ENCODE measurements at regions not wholly inside any gene's neighbourhood (a gene's known extent, or its start where the extent isn't known, plus 50 kb on each side); places are given as distances from the start of the nearest gene placed in this dataset.

- no peak for DNase-seq
Observed at GRCh38 chr5:164941132-164941531, 1435.7 kb downstream of the MAT2B start.

DNA sequence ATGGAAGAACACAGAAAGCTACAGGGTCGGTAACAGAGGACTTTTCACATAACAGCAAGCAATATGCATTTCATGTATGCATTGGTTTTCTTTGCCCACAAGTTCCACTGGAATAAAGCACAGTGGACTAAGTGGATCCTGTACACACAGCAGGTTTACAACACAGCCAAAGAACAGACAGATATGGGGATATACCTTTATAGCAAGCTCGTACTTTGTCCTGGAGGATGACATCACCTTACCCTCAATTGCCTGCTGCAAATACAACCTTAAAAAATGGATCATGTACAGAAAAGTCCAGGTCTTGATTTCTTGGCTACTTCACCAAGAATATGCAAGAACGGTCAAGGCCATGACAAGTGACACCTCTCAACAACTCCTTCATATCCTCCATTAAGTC, 1445.5 kb downstream of the MAT2B start:
- DNase-seq: no peak

- no peak for DNase-seq
Observed at GRCh38 chr5:164951570-164951969, 1446.2 kb downstream of the MAT2B start.

DNA sequence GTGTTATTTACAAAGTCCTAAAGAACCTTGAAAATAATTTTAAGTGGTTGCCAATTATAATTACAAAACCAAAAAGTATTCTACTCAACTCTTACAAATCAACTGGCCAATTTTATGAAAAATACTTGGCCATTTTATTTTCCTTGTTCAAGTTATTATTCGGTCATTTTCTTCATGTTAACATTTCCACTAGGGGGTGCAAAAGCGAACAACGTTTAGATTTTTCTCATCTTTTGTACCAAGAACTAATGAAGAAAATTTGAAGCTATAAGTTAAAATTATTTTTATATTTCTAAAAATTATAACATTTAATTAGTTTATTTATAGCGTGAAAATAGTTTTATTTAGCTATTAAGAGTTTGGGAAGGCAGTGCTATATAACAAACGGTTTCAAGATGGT, 1453.3 kb downstream of the MAT2B start:
- DNase-seq: no peak

DNA sequence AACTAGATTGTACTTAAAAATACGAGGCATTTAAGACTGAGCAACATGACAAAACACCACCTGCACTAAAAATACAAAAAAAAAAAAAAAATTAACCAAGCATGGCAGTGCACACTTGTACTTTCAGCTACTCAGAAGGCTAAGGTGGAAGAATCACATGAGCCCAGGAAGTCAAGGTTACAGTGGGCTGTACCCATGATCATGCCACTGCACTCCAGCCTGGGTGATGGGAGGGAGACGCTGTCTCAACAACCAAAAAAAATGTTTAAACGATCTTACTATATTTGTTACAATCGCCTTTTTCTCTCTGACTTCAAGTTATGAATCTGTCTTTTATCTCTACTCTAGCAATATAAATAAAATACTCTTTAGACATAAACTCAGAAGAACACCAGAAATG, 1454.3 kb downstream of the MAT2B start:
- no peak for DNase-seq

GRCh38 chr5:164962329-164962961, 1457.0 kb downstream of the MAT2B start:
- DNase-seq: no peak

- DNase-seq: no peak
Observed at GRCh38 chr5:164966611-164967010, 1461.2 kb downstream of the MAT2B start.

GRCh38 chr5:164967354-164967753, 1461.9 kb downstream of the MAT2B start:
- no peak for DNase-seq

GRCh38 chr5:164972973-164973372, 1467.6 kb downstream of the MAT2B start:
- DNase-seq: no peak

DNA sequence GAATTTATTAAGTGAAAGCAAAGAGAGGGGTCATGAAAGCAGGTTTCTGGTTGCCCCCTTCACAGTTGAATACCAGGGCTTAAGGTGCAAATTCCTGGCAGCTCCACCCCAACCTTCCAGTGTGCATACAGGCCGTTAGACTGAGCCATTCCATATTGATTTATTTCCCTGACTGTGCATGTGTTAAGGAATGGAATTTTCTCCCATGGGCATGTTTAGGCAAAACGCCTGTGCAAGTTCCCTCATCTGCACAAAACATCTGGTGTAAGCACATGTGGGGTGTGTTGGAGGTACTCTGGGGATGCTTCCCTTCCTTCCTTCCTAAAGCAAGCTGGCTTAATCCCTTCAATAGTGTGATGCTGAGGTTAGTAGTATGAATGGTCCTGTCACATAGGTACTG, 1470.6 kb downstream of the MAT2B start:
- DNase-seq: no peak

- DNase-seq: no peak
Observed at GRCh38 chr5:164980480-164980879, 1475.1 kb downstream of the MAT2B start.

DNA sequence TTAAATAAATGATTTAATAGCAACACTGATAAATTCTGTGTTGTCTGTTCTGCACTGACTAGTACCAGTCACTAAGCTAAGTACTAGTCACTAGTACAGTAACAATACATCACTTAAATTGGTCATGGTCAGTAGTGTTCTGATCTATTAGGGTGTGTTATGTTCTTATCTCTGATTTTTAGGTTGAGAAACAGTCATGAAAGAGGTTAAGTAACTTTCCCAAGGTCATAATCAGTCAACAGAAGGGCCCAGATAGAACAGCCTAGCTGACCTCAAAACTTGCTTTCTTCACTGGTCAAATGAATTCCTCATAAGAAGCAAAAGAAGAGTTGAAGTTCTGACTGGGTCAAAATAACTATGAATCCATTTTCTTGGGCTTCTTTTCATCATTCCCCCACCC, 1492.7 kb downstream of the MAT2B start:
- no peak for DNase-seq

DNA sequence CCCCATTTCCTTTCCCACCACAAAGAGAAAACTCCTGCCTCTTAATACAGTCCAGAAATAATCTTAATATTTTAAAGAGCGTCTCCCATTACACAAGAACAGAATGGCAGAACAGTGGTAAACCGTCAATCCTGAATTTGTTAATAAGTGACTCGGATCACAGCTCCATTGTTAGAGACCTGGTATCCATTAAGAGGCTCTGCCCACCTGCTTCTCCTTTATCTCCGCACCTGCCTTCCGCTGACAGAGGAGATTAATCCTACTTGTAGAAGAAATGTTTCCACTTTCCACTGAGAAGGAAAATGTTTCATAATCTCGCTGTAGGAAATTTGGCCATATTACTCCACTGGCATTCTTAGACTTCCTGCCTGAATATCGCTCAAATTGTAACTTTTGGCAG, 1493.2 kb downstream of the MAT2B start:
- DNase-seq: no peak

- no peak for DNase-seq
Observed at GRCh38 chr5:165000479-165001190, 1495.2 kb downstream of the MAT2B start.

- no peak for DNase-seq
Observed at GRCh38 chr5:165003283-165003682, 1497.9 kb downstream of the MAT2B start.

GRCh38 chr5:165004175-165004574, 1498.8 kb downstream of the MAT2B start:
- no peak for DNase-seq

DNA sequence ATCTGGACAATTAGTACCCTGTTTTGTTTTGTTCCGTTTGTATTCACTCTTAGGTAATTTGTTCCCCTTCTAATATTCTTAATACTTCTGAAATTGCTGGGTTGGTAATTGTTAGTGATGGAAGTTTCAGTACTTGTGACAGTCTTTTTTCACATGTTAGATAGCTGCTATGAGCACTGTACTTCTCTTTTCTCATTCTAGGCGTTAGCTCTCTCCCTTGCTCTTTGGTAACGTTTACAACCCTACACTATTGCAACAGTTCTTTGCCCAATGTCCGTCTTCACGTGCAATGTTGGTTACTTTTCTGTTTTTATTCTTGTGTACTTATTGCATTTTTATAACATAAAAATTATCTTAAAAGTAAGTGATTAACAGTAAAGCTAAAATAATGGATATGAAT, 1509.0 kb downstream of the MAT2B start:
- no peak for DNase-seq

DNA sequence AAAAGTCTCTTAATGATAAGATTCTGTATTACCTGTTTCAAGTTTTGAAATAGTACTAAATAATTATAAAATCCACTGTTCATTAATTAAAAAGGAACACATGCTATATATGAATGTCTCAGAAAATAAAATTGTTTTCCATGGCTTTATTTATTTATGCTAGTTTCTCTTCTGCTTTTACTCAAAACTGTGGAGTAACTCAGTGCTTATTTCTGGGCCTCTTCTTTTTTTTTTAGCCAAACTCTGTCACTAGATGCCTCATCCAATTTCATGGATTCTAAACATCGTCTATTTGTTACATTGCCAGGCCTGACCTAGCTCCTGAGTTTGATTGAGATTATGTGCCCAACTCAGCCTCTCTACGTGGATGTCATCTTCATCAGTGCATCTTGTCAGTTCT, 1509.7 kb downstream of the MAT2B start:
- no peak for DNase-seq

DNA sequence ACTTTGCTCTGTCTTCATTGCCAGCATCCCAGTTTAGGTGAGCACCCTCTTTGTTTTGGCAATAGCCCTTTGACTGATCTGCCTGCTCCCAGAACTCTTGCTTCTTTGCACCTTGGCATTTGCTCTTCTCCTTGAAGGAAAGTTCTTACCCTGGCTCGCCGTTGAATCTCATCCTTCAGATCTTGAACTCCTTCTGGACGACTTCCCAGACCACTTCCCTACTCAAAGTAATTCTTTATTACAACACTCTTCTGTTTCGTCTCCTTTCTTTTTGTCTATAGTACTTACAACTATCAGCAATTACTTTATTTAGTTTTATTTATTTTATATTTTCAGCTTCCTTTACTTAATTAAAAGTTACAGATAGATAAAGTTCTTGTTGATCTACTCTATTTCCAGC, 1510.1 kb downstream of the MAT2B start:
- DNase-seq: no peak

DNA sequence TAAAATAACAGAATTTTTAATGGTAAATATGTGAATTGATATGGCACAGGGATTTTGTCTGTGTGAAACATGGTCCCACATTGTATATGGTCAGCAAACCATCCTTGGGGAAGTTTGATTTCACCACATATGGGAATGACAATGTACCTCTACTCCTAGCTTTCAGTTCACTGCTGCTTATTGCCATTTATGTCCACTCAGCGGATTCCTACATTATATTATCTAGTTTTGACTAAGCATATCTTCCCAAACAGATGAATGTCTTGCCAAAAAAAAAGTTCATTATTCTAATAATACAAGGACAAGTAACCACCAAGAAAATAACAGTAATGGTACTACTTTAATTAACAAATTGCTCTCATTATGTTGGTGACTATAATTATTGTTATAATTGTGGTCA, 1521.6 kb downstream of the MAT2B start:
- DNase-seq: no peak

GRCh38 chr5:165028356-165028755, 1522.9 kb downstream of the MAT2B start:
- no peak for DNase-seq

GRCh38 chr5:165029099-165029870, 1523.9 kb downstream of the MAT2B start:
- no peak for DNase-seq

DNA sequence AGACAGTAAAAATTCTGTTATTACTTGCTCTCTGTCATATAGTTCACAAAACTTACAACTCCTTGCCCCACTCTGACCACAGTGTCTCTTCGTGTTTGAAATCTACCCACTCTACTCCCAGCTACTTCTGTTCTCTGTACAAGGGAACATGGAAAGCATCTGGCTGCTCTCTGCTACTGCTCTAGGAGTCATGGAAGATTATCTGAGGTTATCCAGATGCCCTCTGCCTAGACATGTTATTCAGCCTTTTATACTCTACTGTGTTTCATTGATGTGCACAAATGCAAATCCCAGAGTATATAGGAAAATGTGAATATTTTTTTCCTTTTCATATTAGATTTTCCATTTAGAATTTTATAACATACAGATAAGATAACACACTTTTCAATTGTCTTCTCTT, 1525.6 kb downstream of the MAT2B start:
- no peak for DNase-seq

DNA sequence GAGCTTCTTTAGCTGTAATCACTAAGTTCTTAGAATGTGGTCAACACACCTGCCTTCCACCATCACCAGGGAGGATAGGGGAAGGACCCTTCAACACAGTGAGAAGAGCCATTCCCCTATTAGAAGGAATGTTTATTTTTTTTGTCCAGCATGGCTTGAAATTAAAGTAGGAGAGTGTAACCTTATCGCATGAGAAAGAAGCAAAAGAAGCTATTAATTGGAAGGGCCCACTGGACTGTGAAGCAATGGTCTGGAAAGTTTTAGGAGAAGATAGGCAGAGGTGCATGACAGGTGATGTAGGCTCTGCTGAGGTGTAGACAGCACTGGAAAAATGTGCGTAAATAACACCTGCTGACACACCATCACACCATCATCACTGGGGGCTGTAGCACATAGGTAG, 1526.0 kb downstream of the MAT2B start:
- no peak for DNase-seq
